Breast epithelium (tissue), 3 donors: ENCODE measurements at regions not wholly inside any gene's neighbourhood (a gene's known extent, or its start where the extent isn't known, plus 50 kb on each side); places are given as distances from the start of the nearest gene placed in this dataset.

Source experiments
- POLR2A ChIP-seq: fragments of 450-650 bp; IDR thresholded peaks from one replicate; pipeline ENCODE4 v1.6.1; 2016; ENCODE audit warnings: antibody characterized with exemption, mild to moderate bottlenecking, moderate library complexity
- TF ChIP-seq, protein P1 (sequence below), 3 donors: fragments of 450-650 bp; IDR thresholded peaks; one replicate each; pipeline ENCODE4 v1.5.1; 2016 to 2017; ENCODE audit warnings: antibody characterized with exemption in 3 of 3, mild to moderate bottlenecking in 3 of 3, moderate library complexity in 3 of 3

DNA sequence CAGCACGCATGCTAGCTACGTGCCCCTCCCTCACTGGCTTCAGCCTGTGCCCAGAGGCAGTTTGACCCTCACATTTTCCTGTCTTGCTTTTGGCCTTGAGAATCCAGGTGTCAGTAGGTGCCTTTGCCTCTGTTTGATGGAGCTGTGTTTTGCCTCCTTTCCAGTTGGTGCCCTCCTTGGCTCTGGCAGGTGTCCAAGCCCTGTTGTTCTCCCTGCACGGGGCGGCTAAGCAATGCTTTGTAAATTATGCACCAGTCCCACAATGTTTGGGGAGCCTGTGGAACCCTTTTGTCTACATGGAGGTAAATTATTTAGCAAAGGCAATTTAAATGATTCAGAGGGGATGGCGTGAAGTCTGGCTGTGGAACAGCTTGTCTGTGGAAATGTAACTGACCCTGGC is 202.9 kb upstream of the BOD1L1 start:
- no peak for TF ChIP-seq POLR2A
- TF ChIP-seq, protein P1, sequence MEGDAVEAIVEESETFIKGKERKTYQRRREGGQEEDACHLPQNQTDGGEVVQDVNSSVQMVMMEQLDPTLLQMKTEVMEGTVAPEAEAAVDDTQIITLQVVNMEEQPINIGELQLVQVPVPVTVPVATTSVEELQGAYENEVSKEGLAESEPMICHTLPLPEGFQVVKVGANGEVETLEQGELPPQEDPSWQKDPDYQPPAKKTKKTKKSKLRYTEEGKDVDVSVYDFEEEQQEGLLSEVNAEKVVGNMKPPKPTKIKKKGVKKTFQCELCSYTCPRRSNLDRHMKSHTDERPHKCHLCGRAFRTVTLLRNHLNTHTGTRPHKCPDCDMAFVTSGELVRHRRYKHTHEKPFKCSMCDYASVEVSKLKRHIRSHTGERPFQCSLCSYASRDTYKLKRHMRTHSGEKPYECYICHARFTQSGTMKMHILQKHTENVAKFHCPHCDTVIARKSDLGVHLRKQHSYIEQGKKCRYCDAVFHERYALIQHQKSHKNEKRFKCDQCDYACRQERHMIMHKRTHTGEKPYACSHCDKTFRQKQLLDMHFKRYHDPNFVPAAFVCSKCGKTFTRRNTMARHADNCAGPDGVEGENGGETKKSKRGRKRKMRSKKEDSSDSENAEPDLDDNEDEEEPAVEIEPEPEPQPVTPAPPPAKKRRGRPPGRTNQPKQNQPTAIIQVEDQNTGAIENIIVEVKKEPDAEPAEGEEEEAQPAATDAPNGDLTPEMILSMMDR (IDR thresholded peaks at IDR 0.05), result no peak
